AG09309 (cell line): ENCODE measurements at regions not wholly inside any gene's neighbourhood (a gene's known extent, or its start where the extent isn't known, plus 50 kb on each side); places are given as distances from the start of the nearest gene placed in this dataset.
"Not testable (repeated sequence)": the region's sequence is repeated elsewhere in the genome, so short reads cannot be mapped to it uniquely, and the experiment has no call there.

Experiments
- DNase-seq: peaks from one replicate; pipeline ENCODE4 v3.0.0-alpha.2; 2010; ENCODE audit warnings: low read depth
- H3K4me3 ChIP-seq: 2 replicates; pipeline ENCODE4 v1.5.1; 2011; ENCODE audit warnings: mild to moderate bottlenecking, low read depth, low read length, moderate library complexity; ENCODE audit not compliant: control insufficient read depth
- TF ChIP-seq, protein P1 (sequence below): IDR thresholded peaks from 2 replicates; pipeline ENCODE4 v1.5.1; 2011; ENCODE audit warnings: mild to moderate bottlenecking, low read depth, low read length, inconsistent platforms; ENCODE audit not compliant: insufficient read depth, control insufficient read depth; ENCODE audit errors: missing control alignments

- no peak overlapping the region for H3K4me3 ChIP-seq
- no peak for DNase-seq
- TF ChIP-seq, protein P1, sequence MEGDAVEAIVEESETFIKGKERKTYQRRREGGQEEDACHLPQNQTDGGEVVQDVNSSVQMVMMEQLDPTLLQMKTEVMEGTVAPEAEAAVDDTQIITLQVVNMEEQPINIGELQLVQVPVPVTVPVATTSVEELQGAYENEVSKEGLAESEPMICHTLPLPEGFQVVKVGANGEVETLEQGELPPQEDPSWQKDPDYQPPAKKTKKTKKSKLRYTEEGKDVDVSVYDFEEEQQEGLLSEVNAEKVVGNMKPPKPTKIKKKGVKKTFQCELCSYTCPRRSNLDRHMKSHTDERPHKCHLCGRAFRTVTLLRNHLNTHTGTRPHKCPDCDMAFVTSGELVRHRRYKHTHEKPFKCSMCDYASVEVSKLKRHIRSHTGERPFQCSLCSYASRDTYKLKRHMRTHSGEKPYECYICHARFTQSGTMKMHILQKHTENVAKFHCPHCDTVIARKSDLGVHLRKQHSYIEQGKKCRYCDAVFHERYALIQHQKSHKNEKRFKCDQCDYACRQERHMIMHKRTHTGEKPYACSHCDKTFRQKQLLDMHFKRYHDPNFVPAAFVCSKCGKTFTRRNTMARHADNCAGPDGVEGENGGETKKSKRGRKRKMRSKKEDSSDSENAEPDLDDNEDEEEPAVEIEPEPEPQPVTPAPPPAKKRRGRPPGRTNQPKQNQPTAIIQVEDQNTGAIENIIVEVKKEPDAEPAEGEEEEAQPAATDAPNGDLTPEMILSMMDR = no peak
Observed at GRCh38 chr12:73863546-73863945, 674.1 kb upstream of the ATXN7L3B start.

DNA sequence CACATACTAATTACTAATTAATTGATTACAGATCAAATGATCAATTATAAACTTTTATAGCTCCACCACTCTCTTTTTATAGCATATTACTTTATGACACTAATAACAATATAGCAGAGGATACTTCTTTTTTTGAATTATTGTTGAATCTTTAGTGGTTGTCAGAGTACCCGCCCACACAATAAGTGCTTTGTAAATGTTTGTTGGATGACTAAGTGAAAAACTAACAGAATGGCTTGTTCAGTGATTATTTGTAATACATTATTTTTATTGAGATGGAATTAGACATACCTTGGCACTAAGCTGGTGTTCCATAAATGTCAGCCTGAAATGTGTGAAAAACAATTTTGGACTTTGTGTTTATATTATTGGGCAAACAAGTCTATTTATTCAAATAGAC lies 670.5 kb upstream of the ATXN7L3B start:
- H3K4me3 ChIP-seq = no peak overlapping the region
- TF ChIP-seq, protein P1 = no peak
- DNase-seq = no peak

DNA sequence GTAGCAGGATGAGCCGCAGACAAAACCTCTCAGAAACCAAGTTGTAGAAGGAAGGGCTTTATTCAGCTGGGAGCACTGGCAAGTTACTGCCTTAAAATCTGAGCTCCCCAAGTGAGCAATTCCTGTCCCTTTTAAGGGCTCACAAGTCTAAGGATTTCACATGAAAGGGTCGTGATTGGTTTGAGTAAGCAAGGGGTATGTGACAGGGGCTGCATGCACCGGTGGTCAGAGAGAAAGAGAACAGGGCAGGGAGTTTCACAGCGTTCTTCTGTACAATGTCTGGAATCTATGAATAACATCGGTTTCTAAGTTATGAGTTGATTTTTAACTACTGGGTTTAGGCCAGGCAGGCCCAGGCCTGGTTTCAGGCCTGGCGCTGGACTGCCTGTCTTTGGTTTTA lies 660.3 kb upstream of the ATXN7L3B start:
- DNase-seq = not testable (repeated sequence)

GRCh38 chr12:73892201-73892600 lies 645.4 kb upstream of the ATXN7L3B start:
- TF ChIP-seq, protein P1 = no peak
- no peak overlapping the region for H3K4me3 ChIP-seq
- no peak for DNase-seq

More for the DNA sequence above, 660.3 kb upstream of the ATXN7L3B start:
- not testable (repeated sequence) for H3K4me3 ChIP-seq

- TF ChIP-seq, protein P1 = no peak
- DNase-seq = no peak
- no peak overlapping the region for H3K4me3 ChIP-seq
Observed at GRCh38 chr12:73898645-73899044, 639.0 kb upstream of the ATXN7L3B start.

- DNase-seq = no peak
- TF ChIP-seq, protein P1 = no peak
- no peak overlapping the region for H3K4me3 ChIP-seq
Observed at GRCh38 chr12:73902260-73902659, 635.4 kb upstream of the ATXN7L3B start.

DNA sequence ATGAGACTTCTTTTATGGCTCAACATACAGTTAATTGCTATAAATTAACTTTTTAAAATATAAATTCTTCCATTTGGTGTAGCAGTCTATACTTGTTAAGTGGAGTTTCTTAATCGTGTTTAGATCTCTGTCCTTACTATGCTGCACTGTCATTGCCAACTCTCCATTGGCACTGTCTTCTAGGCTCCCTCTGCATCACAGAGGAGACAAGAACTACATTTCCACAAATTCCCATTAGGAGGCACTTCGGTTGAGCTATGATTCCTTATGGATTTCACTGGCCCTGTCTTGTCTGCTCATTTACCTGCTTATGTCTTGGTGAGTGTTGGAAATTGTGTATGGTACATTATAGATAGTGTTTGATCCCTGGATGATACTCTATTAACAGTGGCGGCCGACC lies 630.9 kb upstream of the ATXN7L3B start:
- no peak overlapping the region for H3K4me3 ChIP-seq
- TF ChIP-seq, protein P1 = no peak
- no peak for DNase-seq

- DNase-seq = no peak
- H3K4me3 ChIP-seq = no peak overlapping the region
- TF ChIP-seq, protein P1 = no peak
Observed at GRCh38 chr12:73935817-73936216, 601.8 kb upstream of the ATXN7L3B start.
